HG03571 (cell line): ENCODE measurements at regions not wholly inside any gene's neighbourhood (a gene's known extent, or its start where the extent isn't known, plus 50 kb on each side); places are given as distances from the start of the nearest gene placed in this dataset.

Experiments
- ATAC-seq: cut with Tn5 transposase; IDR thresholded peaks from one replicate; pipeline ENCODE4 v1.9.1; 2021; ENCODE audit not compliant: unreplicated experiment

DNA sequence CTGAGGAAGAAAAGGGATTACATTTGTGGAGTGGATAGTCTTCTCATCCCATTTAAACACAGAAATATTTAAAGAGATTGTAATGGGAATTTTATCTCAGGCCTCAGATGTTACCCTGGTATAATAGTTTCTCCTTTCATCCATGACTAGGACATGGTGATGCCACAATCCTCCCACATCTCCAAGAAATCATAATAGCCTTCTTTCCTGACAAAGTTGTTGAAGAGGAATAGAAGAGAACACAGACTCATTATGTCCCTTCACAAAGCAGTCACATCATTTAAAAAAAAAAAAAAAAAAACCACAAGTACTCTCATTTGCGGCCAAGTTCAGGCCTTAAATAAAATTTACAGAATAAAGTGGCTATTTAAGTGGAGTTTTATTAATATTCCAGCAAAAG, 359.6 kb downstream of the DEPDC1B start:
- ATAC-seq, result no peak

DNA sequence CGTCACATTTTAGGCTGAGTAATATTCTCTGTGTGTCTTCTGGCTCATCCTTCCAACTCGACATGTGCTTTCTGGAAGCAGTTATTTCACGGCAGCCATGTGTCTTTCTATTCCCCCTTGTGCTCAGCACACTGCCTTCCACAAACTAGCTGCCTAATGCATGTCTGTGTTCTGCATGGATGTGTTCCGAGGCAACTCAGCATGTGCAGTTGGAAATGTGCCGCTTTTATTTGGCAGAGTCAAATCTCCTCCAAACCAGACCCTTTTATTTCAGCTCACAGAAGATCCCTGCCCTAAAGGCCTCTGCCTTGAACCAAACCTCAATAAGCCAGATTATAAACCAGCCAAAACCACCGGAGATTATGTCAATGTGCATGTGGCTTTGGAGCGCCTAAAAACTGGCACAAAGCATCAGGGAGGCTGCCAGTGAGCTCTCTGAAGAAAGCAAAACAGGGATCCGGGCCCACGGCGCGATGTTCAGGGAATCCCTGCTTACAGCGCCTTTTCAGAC, 360.2 kb downstream of the DEPDC1B start:
- no peak for ATAC-seq

GRCh38 chr5:60338846-60339245, 361.1 kb downstream of the DEPDC1B start:
- ATAC-seq, result no peak

GRCh38 chr5:60336491-60336890, 363.5 kb downstream of the DEPDC1B start:
- ATAC-seq, result no peak

DNA sequence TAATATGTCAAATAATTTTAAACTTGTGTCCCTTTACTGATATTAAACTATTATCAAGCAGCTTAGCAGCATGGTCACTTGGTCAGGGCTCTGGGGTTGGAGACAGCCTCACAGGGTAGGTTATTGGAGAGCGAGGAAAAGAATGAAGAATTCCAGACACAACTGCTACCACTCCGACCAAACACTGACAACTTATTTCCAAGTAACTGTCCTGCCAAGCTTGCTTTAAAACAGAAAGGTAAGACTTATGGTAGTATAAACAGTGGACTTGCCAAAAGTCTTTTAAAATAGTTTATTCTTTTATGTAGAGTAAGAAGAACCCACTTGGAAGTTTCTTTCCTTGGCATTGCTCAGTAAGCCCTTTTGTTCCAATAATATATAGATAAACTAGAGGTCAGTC, 364.1 kb downstream of the DEPDC1B start:
- ATAC-seq, result no peak

- no peak for ATAC-seq
Measured at GRCh38 chr5:60334281-60334713, 365.7 kb downstream of the DEPDC1B start.

DNA sequence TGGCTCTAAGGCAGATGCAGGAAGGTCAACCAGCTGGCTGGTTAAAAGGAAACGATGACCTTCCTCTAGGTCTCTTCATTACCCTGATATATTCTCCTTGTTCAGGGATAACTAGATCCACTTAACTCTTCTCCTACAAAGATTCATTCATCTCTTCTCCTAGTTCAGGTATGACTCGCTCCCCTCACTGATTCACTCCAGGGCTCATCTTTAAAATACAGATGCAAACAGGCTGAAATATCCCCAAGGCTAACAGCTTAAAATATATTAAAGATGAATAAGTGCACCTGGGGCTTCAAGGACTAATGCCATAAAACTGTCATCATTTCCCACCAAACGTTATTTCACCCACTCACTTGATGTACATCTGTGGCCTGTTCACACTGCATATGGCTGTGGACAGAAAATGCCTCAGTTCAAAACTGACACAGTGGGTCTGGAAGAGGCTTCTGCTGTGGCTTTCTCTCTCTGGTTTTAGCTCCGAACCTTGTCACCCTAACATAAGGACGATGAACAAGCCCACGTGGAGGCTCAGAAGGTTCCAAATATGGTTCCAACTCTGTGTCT, 366.9 kb downstream of the DEPDC1B start:
- no peak for ATAC-seq

DNA sequence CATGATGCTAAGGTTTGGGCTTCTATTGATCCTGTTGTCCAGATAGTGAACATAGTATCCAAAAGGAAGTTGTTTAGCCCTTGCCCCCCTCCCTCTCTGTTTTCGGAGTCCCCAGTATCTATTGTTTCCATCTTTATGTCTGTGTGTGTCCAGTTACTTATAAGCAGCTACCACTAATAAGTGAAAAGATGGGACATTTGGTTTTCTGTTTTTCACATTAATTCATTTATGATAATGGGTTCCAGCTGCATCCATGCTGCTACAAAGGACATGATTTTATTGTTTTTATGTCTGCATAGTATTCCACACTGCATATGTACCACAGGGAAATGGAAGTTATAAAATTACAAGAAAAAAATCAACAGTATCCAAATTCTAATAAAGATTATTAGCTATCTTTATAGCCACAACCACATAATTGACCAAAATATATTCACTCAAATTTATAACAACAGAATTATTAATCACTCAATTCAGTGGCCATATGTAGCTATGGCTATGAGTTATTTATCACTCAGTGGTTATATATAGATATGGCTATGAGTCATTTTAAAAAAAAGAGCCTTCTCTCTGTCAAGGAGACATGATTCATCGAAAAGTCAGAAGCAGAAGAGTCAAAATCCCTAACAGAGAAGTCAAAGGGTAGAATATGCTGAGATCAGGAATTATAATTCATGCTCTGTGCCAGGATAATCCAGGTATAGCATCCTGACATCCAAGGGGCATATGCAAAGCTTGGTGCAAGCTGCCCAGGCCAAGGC, 367.5 kb downstream of the DEPDC1B start:
- ATAC-seq, result no peak

DNA sequence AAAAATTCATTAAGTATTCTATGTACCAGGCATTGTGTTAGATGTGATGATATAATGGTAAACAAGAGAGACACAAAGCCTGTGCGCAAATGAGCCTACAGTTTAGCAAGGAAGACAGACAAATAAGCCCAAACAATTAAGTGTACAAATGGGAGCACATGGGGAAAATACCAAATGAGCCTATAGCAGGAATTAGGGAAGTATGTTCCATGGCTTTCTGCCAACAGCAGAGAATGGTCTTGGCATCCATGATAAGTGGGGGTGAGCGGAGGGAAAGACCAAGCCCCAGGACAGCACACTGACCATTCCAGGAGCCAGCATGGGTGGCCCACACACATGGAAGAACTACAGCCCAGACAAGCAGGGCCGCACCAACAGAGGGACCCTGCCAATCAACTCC, 369.7 kb downstream of the DEPDC1B start:
- no peak for ATAC-seq

DNA sequence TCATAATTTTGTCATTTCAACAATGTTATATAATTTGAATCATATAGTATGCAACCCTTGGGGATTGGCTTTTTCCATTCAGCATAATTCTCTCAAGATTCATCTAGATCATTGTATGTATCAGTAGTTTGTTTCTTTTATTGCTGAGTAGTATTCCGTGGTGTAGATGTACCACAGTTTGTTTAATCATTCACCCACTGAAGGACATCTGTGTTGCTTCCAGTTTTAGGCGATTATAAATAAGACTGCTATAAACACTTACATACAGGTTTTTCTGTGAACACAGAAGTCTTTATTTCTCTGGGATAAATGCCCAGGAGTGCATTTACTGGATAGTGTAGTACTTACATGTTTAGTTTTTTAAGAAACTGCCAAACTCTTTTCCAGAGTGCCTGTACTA, 374.1 kb downstream of the DEPDC1B start:
- no peak for ATAC-seq

DNA sequence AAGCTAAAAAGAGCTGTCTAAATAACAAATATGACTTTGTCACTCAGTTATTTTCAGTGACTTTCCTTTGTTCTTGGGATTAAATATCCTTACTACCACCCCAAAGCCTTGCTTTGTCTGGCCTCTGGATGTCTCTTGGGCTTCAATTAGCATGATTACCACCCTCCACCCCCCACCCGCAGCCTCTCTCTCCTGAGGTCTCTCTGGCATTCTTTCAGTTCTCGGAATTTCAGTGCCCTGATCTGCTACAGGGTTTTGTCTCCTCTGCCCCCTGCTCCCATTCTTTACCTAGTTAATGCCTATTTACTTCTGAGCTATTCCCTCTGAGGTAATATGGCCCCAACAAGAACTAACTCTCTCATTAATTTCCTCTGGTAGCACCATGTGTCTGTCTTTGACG, 376.4 kb downstream of the DEPDC1B start:
- ATAC-seq, result no peak

DNA sequence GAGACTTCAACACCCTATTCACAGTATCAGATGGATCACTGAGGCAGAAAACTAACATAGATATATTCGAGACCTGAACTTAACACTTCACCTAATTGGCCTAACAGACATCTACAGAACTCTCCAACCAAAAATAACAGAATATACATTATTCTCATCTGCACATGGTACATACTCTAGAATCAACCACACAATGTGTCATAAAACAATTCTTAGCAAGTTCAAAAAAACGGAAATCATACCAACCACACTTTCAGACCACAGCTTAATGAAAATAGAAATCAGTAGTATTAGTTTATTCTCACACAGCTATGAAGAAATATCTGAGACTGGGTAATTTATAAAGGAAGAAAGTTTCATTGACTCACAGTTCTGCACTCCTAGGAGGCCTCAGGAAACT, 387.9 kb downstream of the DEPDC1B start:
- ATAC-seq, result no peak

- no peak for ATAC-seq
Measured at GRCh38 chr5:60299944-60300343, 400.0 kb downstream of the DEPDC1B start.

DNA sequence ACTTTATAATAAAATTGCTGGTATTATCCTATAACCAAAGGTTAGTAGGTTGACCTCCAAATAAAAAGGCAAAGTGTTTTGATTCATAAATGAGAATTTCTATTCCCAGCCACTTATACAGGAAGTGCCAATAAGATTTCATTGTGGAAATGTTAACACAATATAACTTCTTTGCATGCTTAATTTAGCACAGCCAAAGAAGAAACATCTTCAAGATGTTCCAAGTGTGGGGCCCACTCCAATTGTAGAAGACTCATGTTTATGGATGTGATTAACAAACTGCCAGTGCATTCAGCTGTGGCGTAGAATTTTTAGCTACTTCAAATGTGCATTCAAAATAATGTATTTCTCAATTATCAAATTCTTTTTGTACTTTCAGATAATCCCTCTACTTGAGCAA, 402.3 kb downstream of the DEPDC1B start:
- no peak for ATAC-seq

DNA sequence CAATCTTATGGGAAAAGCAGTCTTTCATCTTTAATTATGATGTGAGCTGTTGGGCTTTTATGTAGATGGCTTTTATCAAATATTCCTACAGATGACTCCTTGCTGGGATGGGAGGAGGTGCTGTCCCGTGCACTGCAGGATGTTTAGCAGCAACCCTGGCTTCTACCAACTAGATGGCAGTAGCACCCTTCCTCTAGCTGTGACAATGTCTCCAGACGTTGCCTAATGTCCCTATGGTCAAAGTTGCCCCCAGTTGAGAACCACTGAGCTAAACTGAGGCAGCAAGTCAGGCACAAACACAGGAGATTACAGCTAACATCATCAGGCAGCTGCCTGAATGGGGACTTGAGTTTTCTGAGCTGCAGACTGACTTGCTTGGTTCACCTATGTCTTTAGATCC, 401.9 kb upstream of the PDE4D start:
- ATAC-seq, result no peak

DNA sequence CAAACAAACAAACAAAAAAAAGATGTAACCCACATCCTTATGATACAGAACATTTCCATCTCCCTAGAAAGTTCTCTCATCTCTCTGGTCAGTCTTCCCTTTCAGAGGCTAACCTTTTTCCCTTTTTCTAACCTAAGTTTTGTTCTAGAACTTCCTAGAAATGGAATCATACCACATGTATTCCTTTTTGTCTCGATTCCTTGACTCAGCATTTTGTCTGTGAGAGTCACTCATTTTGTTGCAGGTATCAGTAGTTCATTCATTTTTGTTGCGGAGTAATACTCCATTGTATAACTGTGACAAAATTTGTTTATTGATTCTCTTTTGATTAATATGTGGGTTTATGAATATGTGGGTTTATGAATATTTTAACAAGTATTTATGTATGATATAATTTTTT, 400.0 kb upstream of the PDE4D start:
- ATAC-seq, result no peak

- ATAC-seq, result peak; percentile 59
Measured at GRCh38 chr5:60287174-60287771, 393.7 kb upstream of the PDE4D start.

DNA sequence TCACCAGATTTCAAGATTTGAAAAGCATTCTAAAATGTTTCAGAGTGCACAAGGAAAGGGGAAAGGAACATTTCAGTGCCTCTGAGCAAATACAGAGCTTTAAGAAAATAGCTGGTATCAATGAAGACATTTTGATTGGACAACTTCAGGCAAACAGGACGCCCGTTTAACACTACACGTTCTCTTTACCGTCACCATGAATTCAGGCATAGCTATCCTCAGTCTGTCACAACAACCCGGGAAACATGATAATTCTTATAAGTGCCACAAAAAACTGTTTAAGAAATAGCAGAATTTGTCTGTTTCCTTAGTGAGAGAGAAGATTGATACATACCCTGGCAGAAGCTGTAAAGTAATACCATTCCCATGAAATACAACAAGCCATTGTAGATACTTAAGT, 392.4 kb upstream of the PDE4D start:
- ATAC-seq, result no peak

- ATAC-seq, result no peak
Measured at GRCh38 chr5:60280943-60281342, 387.4 kb upstream of the PDE4D start.

DNA sequence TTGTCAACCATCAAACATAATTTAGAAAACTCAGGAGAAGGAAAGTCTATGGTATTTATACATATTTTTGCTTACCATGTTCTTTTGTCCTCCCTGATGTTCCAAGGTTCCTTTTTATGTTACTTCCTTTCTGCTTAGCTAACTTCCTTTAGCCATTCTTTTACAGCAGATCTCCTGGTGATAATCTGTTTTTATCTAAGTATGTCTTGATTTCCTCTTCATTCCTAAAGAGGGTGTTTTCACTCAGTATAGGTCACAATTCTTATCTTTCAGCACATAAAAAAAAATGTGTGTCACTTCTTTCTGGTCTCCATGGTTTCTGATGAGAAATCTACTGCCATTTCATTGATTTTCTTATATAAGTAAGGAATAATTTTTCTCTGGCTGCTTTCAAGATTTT, 384.4 kb upstream of the PDE4D start:
- no peak for ATAC-seq

DNA sequence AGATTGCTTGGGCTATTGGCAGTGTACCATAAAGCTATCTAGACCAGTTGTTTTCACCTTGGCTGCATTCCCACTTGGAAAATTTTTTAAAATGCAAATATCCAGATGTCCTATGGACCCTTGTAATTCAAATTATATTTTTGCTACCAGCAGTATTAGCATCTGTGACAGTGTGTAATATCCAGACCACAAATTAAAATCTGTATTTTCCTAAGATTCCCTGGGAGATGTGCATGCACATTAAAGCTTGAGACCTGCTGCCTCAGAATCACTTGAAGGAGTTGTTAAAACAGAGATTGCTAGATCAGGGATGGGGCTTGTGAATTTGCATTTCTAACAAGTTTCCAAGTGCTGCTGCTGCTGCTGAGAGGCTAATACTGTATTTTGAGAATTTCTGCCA, 381.2 kb upstream of the PDE4D start:
- no peak for ATAC-seq

- no peak for ATAC-seq
Measured at GRCh38 chr5:60271517-60271916, 378.0 kb upstream of the PDE4D start.
